Muscle of arm (tissue), 1 donor: ENCODE measurements at regions not wholly inside any gene's neighbourhood (a gene's known extent, or its start where the extent isn't known, plus 50 kb on each side); places are given as distances from the start of the nearest gene placed in this dataset.

Source experiments
- DNase-seq: peaks from one replicate; pipeline ENCODE4 v3.0.0-alpha.2; 2013

DNA sequence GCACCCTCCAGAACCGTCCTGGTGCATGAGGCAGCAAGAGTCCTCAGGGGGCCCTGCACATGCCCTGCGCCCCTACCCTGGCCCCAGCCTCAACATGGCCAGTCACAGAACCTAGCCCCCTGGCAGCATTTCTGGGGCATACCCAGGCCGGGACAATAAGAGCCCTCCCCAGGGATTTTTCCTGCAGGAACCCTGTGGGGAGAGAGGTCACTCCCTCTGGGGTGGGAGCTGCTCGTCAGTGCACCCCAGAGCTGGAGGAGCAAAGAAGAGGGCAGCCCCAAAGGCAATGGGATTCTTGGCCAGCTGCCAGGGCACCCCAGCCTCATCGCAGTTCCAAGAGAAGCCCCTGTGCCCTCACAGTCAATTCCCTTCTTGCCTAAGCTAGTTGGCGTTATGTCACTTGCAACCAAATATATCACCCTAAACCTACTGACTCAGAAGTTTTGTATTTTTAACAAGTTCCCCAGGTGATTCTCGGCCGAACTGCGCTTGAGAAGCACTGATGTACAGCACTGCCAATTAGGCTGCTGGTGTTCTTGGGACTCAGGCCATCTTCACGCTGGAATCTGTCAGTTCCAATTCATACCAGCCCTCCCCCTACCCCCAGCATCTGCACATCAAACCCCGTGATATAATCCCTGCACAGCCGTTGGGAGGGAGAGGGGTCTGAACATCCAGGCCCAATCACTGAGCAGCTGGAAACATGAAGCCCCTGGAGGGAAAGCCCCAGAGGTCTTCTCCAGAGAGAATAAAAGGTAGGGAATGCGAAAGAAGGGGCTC is 87.5 kb upstream of the PRR20G start:
- no peak for DNase-seq

DNA sequence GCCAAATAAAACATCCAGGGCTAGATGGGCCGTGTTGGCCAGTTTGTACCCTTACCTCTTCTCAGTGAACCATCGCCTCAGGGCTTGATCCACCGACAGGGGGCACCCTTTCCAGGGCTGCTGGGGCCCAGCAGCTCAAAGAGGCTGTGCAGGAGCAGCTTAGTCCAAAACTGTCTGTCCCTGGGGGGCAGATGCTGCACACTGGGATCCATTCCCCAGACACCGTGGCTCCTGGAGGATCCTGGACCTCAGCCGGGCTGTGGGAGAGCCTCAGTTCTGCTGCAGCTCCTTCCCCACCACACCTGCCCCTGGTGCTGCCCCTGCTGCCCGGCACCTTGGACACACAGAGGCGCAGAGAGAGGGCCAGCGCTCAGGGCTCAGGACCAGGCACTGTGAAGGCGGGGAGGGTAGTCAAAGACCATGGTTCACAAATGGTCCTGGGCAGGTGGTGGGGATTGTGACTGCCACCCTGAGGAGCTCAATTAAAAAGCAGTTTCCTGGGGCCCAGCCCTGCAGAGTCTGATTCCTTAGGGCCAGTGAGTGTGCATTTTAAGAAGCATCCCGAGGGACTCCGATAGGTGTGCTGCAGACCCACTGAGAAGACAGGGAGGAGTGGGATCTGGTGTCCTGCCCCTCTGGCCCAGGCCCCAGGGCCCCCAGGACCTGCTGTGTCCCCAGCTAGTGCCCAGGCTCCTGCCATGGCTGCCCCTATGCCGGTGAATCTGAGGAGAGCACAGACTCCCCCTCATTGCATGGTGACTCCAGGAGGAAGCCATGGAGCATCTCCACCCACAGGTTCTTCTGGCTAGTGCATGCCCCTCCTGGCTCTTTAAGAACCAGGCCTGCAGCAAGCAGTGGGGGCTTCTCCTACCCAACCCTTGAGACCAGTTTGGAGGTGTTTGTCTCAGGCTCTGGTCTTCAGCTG is 86.5 kb upstream of the PRR20G start:
- no peak for DNase-seq

GRCh38 chr3:127373441-127374085 is 85.7 kb upstream of the PRR20G start:
- DNase-seq, result peak; percentile 59

- DNase-seq, result no peak
Observed at GRCh38 chr3:127371846-127372245, 84.0 kb upstream of the PRR20G start.

DNA sequence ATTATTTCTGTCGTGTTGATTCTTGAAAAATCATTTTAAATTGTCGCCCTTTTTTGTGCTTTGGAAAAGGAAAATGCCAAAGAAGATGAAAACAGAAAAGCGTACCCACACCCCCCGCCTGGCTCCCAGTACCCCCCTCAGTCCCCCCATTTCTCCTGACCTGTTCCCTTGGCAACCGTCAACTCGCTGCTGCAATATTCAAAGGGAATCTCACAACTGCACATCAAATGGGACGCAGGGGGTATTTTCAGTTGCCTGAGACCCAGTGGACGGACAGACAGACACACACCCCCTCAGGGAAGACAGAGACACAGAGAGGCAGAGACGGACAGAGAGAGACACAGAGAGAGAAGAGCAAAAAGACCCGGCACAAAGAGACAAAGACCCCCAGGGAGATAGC is 83.5 kb upstream of the PRR20G start:
- no peak for DNase-seq

- DNase-seq, result no peak
Observed at GRCh38 chr3:127370906-127371305, 83.1 kb upstream of the PRR20G start.

- no peak for DNase-seq
Observed at GRCh38 chr3:127369356-127369935, 81.6 kb upstream of the PRR20G start.

DNA sequence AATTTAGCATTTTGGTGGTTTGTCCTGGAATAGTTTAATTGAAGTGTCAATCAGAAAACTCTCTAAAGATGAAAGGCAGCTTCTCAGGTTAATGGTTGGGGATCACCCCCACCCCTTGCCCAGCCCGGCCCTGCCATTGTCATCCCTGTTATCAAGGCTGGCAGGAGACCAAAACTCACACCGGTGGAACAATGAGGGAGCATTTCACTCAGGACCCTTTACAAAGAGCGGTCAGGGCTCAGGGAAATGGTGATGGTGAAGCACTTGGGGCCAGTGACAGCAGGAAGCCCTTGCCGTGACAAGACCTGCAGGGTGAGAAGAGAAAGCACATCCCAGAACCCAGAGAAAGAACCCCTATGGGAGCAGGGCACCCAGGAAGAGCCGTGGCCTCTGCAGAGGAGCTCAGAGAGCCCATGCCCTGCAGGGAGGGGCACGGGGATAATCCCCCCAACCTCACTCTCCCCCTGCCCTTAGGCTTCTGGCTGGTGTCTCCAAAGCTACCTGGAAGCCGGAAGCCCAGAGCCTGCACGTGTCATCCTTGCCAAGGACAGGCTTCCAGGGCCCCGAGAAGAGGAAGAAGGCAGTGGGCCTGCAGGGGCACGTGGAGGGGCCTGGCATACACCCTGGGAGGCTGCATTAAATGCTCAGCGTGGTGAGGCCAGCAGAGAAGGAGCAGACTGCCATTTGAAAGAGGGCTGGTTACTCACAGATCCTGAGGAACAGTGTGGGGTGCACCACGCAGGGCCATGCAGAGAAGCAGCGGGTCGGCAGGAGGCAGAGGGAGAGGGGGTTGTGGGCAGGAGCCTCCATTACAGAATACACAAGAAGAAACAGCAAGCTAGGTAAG is 80.6 kb upstream of the PRR20G start:
- no peak for DNase-seq

DNA sequence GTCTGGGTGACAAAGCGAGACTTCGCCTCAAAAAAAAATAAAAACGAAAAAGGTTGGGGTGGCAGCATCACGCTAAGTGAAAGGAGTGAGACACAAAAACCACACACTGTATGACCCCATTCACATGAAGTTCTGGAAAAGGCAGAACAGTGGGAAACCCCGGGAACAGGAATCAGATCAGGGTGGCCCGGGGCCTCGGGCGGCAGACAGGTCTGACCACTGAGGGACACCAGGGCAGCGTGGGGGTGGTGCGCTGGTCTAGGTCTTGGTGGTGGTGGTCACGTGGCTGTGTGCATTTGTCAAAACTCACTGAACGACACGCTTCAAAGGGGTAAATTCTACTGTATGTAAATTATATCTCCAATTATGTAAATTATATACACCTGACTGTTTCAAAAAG is 79.7 kb upstream of the PRR20G start:
- DNase-seq, result no peak

DNA sequence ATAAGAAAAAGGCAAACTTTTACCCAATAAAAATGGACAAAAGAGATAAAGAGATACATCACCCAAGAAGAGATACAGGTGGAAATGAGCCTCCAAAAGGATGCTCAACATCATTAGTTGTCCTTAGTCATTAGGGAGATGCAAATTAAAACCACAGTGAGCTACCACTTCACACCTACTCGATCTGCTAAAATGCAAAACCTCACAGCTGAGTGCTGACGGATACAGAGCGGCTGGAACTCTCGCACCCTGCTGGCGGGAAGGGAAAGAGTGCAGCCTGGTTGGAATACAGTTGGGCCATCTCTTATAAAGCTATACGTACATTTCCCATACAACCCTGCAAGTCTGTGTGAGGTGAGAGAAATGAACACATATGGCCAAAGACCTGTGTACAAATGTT is 78.5 kb upstream of the PRR20G start:
- DNase-seq, result no peak

DNA sequence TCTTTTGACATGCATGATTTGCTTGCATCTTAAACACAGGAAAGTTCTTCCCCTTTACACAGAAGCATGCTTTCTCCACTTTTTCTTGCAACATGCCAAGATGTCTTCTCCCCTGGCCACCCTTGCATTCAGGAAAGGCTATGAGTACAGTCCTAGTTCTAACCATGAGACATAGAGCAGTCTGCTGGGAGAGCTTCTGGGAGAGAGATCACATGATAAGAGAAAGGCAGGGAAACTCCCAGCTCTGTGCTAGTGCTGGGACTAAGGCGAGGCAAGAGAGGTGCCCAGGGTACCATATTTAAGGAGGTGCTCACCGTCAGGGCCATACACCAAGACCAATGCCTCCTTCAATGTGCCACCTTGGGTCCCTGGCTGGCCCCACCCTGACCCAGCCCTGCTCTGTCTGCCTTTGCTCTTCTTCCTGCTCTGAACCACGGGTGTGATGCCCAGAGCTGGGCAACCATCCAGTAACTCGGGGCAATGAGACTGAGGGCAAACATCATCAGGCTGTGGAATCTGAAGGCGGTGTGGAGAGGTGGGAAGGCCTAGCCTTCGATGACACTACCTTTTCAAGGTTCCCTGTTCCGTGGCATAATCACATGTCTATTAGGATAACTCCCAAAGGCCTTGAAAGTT is 77.4 kb upstream of the PRR20G start:
- DNase-seq, result no peak

DNA sequence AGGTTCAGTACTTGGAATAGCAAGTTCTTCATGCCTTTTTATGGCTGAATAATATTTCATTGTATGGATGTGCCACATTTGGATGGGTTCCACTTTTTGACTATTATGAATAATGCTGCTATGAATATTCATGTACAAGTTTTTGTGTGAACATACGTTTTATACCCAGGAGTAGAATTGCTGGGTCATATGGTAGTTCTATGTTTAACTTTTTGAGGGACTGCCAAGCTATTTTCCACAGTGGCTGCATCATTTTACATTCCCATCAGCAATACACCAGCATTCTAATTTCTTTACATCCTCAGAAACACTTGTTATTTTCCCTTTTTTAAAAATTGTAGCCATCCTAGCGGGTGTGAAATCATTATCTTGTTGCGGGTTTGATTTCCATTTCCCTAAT is 76.0 kb upstream of the PRR20G start:
- no peak for DNase-seq

DNA sequence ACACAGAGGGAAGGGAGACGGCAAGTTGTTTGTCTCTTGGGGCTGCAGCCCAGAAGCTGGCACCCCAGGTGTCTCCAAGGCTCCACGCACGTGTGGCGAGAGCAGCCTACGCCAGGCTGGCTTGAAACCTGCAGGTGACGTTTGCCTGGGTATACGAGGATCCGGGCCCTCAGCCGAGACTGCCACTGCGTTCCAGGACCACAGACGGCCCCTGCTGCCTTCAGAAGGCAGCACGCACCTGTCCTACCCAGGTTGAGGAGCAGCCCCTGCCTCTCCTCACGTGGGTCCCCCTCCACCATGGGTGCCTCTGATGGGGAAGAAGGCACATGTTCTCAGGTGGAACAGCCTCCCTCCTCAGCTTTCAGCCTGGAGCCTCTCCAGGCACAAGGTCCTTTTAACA is 75.3 kb upstream of the PRR20G start:
- DNase-seq, result no peak

DNA sequence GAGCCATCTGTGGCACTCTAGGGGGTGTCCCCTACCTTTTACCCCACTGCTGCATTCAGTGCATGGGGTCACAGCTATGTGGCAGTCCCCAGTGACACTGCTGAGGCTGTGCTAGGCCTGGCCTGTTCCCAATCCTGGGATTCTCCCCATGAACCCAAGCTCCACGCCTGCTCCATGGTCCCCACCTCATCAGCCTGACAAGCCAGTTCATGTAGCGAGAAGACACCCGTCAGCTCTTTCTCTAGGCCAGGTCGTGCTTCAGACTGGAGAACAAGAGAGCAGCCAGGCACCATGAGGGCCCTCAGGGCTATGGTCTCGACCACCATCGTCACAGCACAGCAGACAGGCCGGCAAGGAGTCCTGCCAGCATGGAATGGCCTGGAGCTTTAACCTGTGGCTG is 72.8 kb upstream of the PRR20G start:
- no peak for DNase-seq

DNA sequence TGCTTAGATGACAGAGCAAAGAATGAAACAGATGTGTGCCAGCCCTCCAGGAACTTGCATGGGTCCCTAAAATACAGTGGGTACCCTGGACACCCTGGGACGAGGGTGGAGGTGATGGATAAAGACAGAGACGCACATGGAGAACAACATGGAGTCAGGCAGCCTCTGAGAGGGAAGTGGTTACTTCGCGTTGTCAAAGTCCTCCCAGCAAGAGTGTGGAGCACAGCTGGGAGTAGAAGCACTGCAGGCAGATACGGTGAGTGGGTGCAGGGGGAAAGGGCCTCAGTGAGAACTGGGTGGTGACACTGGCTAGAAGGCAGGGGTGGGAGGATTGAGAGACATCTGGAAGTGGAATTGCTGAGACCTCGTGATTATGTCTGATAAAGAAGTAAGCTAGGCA is 70.8 kb upstream of the PRR20G start:
- DNase-seq, result no peak

GRCh38 chr3:127356381-127356780 is 68.5 kb upstream of the PRR20G start:
- DNase-seq, result no peak

DNA sequence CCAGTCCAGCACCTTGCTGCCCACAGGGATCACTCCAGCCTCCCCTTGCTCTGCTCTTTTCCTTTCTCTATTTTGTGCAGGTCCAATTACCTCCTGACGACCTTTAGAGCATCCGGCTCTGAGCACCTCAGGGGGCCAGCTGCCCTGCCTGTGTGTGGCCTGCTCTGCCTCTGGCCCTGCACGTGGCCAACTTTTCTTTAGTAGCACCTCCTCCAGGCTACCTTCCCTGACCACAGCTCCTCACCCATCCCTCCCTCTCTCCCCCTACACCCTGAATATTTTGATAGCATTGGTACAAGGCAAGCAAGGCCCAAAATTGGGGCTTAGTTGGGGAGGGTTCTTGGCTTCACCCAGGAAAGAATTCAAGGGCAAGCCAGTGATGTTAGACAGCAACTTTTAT is 66.9 kb upstream of the PRR20G start:
- no peak for DNase-seq

DNA sequence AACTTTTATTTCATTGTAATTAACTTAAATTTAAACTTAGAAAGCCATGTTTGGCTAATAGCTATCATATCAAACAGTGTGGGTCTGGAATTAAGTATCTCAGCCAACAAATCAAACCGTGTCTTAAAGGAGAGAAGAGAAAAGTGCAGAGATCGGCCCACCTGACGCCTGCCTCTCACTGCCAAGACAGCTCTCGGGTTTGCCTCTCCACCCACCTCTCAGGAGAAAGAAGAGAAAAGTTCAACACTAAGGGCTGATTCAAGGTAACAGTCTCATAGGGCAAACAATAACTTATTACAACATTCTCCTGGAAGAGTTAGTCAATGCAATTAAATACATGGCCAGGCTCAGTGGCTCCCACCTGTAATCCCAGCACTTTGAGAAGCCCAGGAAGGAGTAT is 64.8 kb upstream of the PRR20G start:
- no peak for DNase-seq

- no peak for DNase-seq
Observed at GRCh38 chr3:127351775-127352350, 64.0 kb upstream of the PRR20G start.

- no peak for DNase-seq
Observed at GRCh38 chr3:127351321-127351720, 63.5 kb upstream of the PRR20G start.
